ENCODE measurements at regions not wholly inside any gene's neighbourhood (a gene's known extent, or its start where the extent isn't known, plus 50 kb on each side); places are given as distances from the start of the nearest gene placed in this dataset.

DNA sequence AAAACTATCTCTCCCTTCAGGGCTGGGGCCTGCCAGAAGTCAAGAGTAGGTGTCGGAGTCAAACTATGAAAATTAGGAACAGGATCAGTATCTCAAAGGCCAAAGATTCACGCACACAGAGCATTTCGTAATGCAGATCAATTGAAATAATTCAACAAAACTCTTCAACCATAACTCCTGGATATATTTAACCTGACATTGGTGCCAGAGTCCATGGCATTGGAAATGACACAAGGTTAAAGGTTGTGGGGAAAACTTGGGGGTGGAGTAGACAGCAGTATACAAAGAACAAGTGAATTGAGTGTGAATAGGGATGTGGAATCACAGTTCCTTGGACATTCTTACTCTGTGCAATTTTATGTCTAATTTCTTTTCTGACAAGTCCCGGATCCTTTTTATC, 788.0 kb upstream of the GYPC start:
- H3K27ac ChIP-seq, result no peak overlapping the region
- no peak for DNase-seq
- TF ChIP-seq EZH2 (IDR thresholded peaks at IDR 0.05; ENCODE audit: low read depth), result no peak
- no peak for TF ChIP-seq CTCF (conservative IDR thresholded peaks at IDR 0.05)
- no peak overlapping the region for H3K4me2 ChIP-seq
- H3F3A ChIP-seq (ENCODE audit: insufficient read depth, low read depth), result no peaks in the 10 kb centered on the region
- intact Hi-C loops (cut with micrococcal nuclease; ENCODE audit: unreplicated experiment), result no loop called here
- no TSS peak for BruUV-seq (replicated peaks)
- H3K36me3 ChIP-seq (ENCODE audit: low read depth), result no peaks in the 10 kb centered on the region
- H3K4me1 ChIP-seq (replicated peaks; ENCODE audit: insufficient read depth), result no peaks in the 10 kb centered on the region
- no peak overlapping the region for H2AFZ ChIP-seq
- H3K4me3 ChIP-seq, result no peak overlapping the region
- H3K9me2 ChIP-seq (ENCODE audit: insufficient read depth), result no peaks in the 10 kb centered on the region
- H3K27me3 ChIP-seq (ENCODE audit: insufficient read depth, low read depth), result no peaks in the 10 kb centered on the region
- no peaks in the 10 kb centered on the region for H3K9me3 ChIP-seq (ENCODE audit: insufficient read depth, low read depth)
- H3K79me2 ChIP-seq (ENCODE audit: low read depth), result no peaks in the 10 kb centered on the region
- POLR2A ChIA-PET (ENCODE audit: unreplicated experiment), result no interaction called here
- CTCF ChIA-PET, result no interaction called here
- H4K20me1 ChIP-seq (ENCODE audit: insufficient read depth), result no peaks in the 10 kb centered on the region

DNA sequence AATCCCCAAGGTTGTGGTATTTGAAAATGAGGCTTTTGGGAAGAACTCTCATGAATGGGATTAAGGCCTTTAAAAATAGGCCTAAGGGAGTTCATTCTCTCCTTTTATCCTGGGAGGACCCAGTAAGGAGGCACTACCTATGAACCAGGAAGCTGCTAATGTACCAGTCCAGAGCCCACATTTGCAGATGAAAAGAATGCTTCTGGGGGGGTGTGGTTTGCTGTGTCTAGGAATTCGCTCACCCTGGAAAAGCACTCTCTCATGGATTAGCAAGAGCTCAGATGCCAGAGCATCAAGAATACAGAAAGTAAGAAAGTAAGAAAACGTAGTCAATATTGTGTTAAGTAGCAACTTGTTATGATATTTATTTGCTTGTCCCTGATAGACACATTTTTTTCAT, 785.7 kb upstream of the GYPC start:
- H3K27ac ChIP-seq, result no peak overlapping the region
- no peaks in the 10 kb centered on the region for H3K9me3 ChIP-seq (ENCODE audit: insufficient read depth, low read depth)
- intact Hi-C loops (cut with micrococcal nuclease; ENCODE audit: unreplicated experiment), result no loop called here
- H3K9me2 ChIP-seq (ENCODE audit: insufficient read depth), result no peaks in the 10 kb centered on the region
- H2AFZ ChIP-seq, result no peak overlapping the region
- H3F3A ChIP-seq (ENCODE audit: insufficient read depth, low read depth), result no peaks in the 10 kb centered on the region
- BruUV-seq (replicated peaks), result no TSS peak
- POLR2A ChIA-PET (ENCODE audit: unreplicated experiment), result no interaction called here
- no peak for DNase-seq
- no peaks in the 10 kb centered on the region for H3K79me2 ChIP-seq (ENCODE audit: low read depth)
- CTCF ChIA-PET, result no interaction called here
- H3K36me3 ChIP-seq (ENCODE audit: low read depth), result no peaks in the 10 kb centered on the region
- no peaks in the 10 kb centered on the region for H3K4me1 ChIP-seq (replicated peaks; ENCODE audit: insufficient read depth)
- no peak for TF ChIP-seq CTCF (conservative IDR thresholded peaks at IDR 0.05)
- TF ChIP-seq EZH2 (IDR thresholded peaks at IDR 0.05; ENCODE audit: low read depth), result no peak
- no peaks in the 10 kb centered on the region for H3K27me3 ChIP-seq (ENCODE audit: insufficient read depth, low read depth)
- H3K4me3 ChIP-seq, result no peak overlapping the region
- no peak overlapping the region for H3K4me2 ChIP-seq
- no peaks in the 10 kb centered on the region for H4K20me1 ChIP-seq (ENCODE audit: insufficient read depth)

- H3K27ac ChIP-seq, result no peak overlapping the region
- H3K9me2 ChIP-seq (ENCODE audit: insufficient read depth), result no peaks in the 10 kb centered on the region
- TF ChIP-seq EZH2 (IDR thresholded peaks at IDR 0.05; ENCODE audit: low read depth) (no peak), CTCF (conservative IDR thresholded peaks at IDR 0.05) (no peak)
- H3K4me3 ChIP-seq, result no peak overlapping the region
- H3F3A ChIP-seq (ENCODE audit: insufficient read depth, low read depth), result no peaks in the 10 kb centered on the region
- H3K4me2 ChIP-seq, result no peak overlapping the region
- intact Hi-C loops (cut with micrococcal nuclease; ENCODE audit: unreplicated experiment), result no loop called here
- H3K9me3 ChIP-seq (ENCODE audit: insufficient read depth, low read depth), result no peaks in the 10 kb centered on the region
- no peaks in the 10 kb centered on the region for H3K36me3 ChIP-seq (ENCODE audit: low read depth)
- ChIA-PET POLR2A (ENCODE audit: unreplicated experiment) (no interaction called here), CTCF (no interaction called here)
- no peaks in the 10 kb centered on the region for H3K4me1 ChIP-seq (replicated peaks; ENCODE audit: insufficient read depth)
- no TSS peak for BruUV-seq (replicated peaks)
- no peak for DNase-seq
- H3K27me3 ChIP-seq (ENCODE audit: insufficient read depth, low read depth), result no peaks in the 10 kb centered on the region
- H2AFZ ChIP-seq, result no peak overlapping the region
- H4K20me1 ChIP-seq (ENCODE audit: insufficient read depth), result no peaks in the 10 kb centered on the region
- H3K79me2 ChIP-seq (ENCODE audit: low read depth), result no peaks in the 10 kb centered on the region
These were observed 785.2 kb upstream of the GYPC start for GRCh38 chr2:125870746-125871145.

Data from PC-9 (cell line).